ENCODE measurements at regions not wholly inside any gene's neighbourhood (a gene's known extent, or its start where the extent isn't known, plus 50 kb on each side); places are given as distances from the start of the nearest gene placed in this dataset.
A peak's percentile ranks its signal among the peaks of the same experiment; 100 is the strongest.

DNA sequence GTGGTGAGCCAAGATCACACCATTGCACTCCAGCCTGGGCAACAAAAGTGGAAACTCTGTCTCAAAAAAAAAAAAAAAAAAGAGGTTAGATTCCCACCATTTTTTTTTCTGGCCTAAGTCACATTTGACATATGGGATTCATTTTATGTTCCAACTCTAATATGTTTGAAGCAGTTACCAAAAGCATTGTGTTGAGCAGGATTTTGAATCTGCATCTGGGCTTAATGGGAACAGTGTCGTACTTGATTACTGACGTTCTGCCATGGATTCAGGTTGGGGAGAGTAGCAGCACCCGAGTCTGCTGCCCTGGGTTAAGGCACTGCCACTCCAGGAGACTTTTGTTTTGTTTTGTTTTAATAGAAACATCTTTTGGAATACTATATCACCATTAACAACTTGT lies 348.7 kb upstream of the TBL1XR1 start:
- H3K27me3 ChIP-seq = no peaks in the 10 kb centered on the region
- DNase-seq = no peak

GRCh38 chr3:177547711-177548350 lies 350.5 kb upstream of the TBL1XR1 start:
- ATAC-seq (no peak), DNase-seq (no peak)
- Histone ChIP-seq H3K27ac (no peak overlapping the region), H3K9me3 (no peaks in the 10 kb centered on the region), H3K4me1 (no peaks in the 10 kb centered on the region), H3K4me3 (no peak overlapping the region), H3K27me3 (no peaks in the 10 kb centered on the region), H3K36me3 (no peaks in the 10 kb centered on the region)
- WGBS (ENCODE audit: insufficient coverage, low coverage, low lambda C conversion rate, missing lambda C conversion rate) = 78% methylated on average over 13 of the region's 13 CpGs
- intact Hi-C loops (cut with DNase I) = no loop called here
- TF ChIP-seq POLR2A (IDR thresholded peaks at IDR 0.05) = no peak

More for the DNA sequence above, 348.7 kb upstream of the TBL1XR1 start:
- Histone ChIP-seq H3K4me1 (no peaks in the 10 kb centered on the region), H3K36me3 (no peaks in the 10 kb centered on the region), H3K9me3 (no peaks in the 10 kb centered on the region), H3K27ac (no peak overlapping the region), H3K4me3 (no peak overlapping the region)
- WGBS (ENCODE audit: insufficient coverage, low coverage, low lambda C conversion rate, missing lambda C conversion rate) = 92% methylated on average over 3 of the region's 3 CpGs
- no peak for TF ChIP-seq POLR2A (IDR thresholded peaks at IDR 0.05)
- TF ChIP-seq CTCF (IDR thresholded peaks at IDR 0.05) = no peak
- ATAC-seq = no peak
- intact Hi-C loops (cut with DNase I) = no loop called here

- no peaks in the 10 kb centered on the region for H3K4me1 ChIP-seq
- intact Hi-C loops (cut with DNase I) = no loop called here
- no peak for ATAC-seq
- H3K27ac ChIP-seq = no peak overlapping the region
- DNase-seq = no peak
- no peaks in the 10 kb centered on the region for H3K27me3 ChIP-seq
- H3K36me3 ChIP-seq = no peaks in the 10 kb centered on the region
- 100% methylated on average over 1 of the region's 1 CpG for WGBS (ENCODE audit: insufficient coverage, low coverage, low lambda C conversion rate, missing lambda C conversion rate)
- no peak for TF ChIP-seq CTCF (IDR thresholded peaks at IDR 0.05)
- TF ChIP-seq POLR2A (IDR thresholded peaks at IDR 0.05) = no peak
- H3K4me3 ChIP-seq = no peak overlapping the region
- no peaks in the 10 kb centered on the region for H3K9me3 ChIP-seq
Observed at GRCh38 chr3:177550667-177551066, 353.4 kb upstream of the TBL1XR1 start.

DNA sequence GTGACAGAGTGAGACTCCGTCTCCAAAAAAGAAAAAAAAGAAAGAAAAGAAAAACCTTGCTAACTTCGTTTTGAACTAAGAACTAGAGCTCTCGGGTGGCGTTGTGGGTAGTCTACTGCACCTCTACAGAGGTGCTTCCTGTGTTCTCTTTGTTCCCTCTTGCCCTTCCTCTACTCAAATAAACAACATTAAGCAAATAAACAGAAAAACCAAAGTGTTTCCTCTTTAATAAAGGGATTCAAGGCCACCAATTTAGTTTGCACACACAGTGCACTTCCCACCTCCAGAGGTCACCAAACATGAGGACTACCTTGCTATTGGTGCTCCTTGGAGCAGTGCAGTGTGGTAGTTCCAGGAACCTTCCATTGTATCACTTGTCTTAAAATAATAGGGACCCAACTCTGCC lies 354.2 kb upstream of the TBL1XR1 start:
- H3K27ac ChIP-seq = no peak overlapping the region
- no peaks in the 10 kb centered on the region for H3K27me3 ChIP-seq
- no peaks in the 10 kb centered on the region for H3K9me3 ChIP-seq
- no peaks in the 10 kb centered on the region for H3K36me3 ChIP-seq
- intact Hi-C loops (cut with DNase I) = no loop called here
- WGBS (ENCODE audit: insufficient coverage, low coverage, low lambda C conversion rate, missing lambda C conversion rate) = 80% methylated on average over 4 of the region's 4 CpGs
- H3K4me3 ChIP-seq = no peak overlapping the region
- peak in 1 of 4 donors; percentile 5 for TF ChIP-seq CTCF (IDR thresholded peaks at IDR 0.05)
- no peak for TF ChIP-seq POLR2A (IDR thresholded peaks at IDR 0.05)
- no peak for DNase-seq
- peak; percentile 18 to 40 (median 33) for ATAC-seq
- H3K4me1 ChIP-seq = no peaks in the 10 kb centered on the region

DNA sequence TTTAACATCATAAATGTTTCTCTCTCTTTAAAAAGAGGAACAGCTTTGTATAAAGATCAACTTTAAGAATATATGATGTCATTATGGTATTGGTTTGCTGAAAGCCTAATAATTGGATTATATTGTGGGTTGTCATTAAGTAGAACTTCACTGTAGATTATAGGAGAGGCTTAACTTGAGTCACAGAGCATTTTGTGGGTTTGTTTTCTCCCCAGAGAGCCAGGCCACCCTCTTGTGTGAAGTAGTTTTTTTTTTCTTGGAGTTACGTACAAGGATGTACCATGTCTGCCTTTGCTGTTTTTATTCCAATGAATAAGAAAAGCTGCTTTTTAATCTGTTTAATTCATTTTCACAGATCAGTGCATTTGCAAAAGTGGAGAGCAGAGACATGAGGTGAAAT lies 354.8 kb upstream of the TBL1XR1 start:
- no peaks in the 10 kb centered on the region for H3K36me3 ChIP-seq
- no peak overlapping the region for H3K4me3 ChIP-seq
- ATAC-seq = no peak
- intact Hi-C loops (cut with DNase I) = no loop called here
- no peak for DNase-seq
- no peaks in the 10 kb centered on the region for H3K4me1 ChIP-seq
- H3K9me3 ChIP-seq = no peaks in the 10 kb centered on the region
- TF ChIP-seq CTCF (IDR thresholded peaks at IDR 0.05) = no peak
- TF ChIP-seq POLR2A (IDR thresholded peaks at IDR 0.05) = no peak
- H3K27ac ChIP-seq = no peak overlapping the region
- no peaks in the 10 kb centered on the region for H3K27me3 ChIP-seq
- 80% methylated on average over 1 of the region's 1 CpG for WGBS (ENCODE audit: insufficient coverage, low coverage, low lambda C conversion rate, missing lambda C conversion rate)
